OCI-LY7 (cell line): ENCODE measurements at regions not wholly inside any gene's neighbourhood (a gene's known extent, or its start where the extent isn't known, plus 50 kb on each side); places are given as distances from the start of the nearest gene placed in this dataset.

Experiments
- BruUV-seq: library from RNA; stranded (reverse); fragments of 400-500 nt; replicated peaks from 2 replicates; lab custom pipeline; 2021; lab: Mats Ljungman, UMichigan
- CTCF ChIA-PET: fragments of 300-600 bp; sonication (Branson Sonifier 250); formaldehyde crosslinking; loops from one replicate; lab custom pipeline; 2022; ENCODE audit warnings: antibody characterized with exemption; ENCODE audit not compliant: unreplicated experiment; lab: Charles Lee
- POLR2A ChIA-PET: fragments of 300-600 bp; sonication (Branson Sonifier 250); formaldehyde crosslinking; loops from one replicate; lab custom pipeline; 2022; ENCODE audit warnings: antibody characterized with exemption; lab: Charles Lee
- DNase-seq: peaks from one replicate; pipeline ENCODE4 v3.0.0-alpha.2; 2015; ENCODE audit warnings: low spot score
- H2AFZ ChIP-seq: fragments of 200-600 bp; sonication (generic), shearing (Covaris generic); 2 replicates; pipeline ENCODE4 v1.6.1; 2014; ENCODE audit warnings: mild to moderate bottlenecking, antibody characterized with exemption, low read length, moderate library complexity
- H3K27ac ChIP-seq: fragments of 200-600 bp; sonication (generic); 2 replicates; pipeline ENCODE4 v1.5.1; 2014; ENCODE audit warnings: mixed run types, low read depth, mild to moderate bottlenecking, moderate library complexity, low read length, inconsistent platforms; ENCODE audit not compliant: poor library complexity, severe bottlenecking
- H3K36me3 ChIP-seq: fragments of 200-600 bp; sonication (generic); 2 replicates; pipeline ENCODE4 v1.6.1; 2014; ENCODE audit warnings: mild to moderate bottlenecking, antibody characterized with exemption, low read length, moderate library complexity, mixed read lengths; ENCODE audit not compliant: insufficient read depth
- H3K4me1 ChIP-seq: fragments of 200-600 bp; sonication (generic); 2 replicates; pipeline ENCODE4 v1.5.1; 2014; ENCODE audit warnings: mild to moderate bottlenecking, low read length; ENCODE audit not compliant: insufficient read depth, poor library complexity, severe bottlenecking
- H3K4me2 ChIP-seq: fragments of 200-600 bp; sonication (generic); 2 replicates; pipeline ENCODE4 v1.6.1; 2014; ENCODE audit warnings: mild to moderate bottlenecking, low read length
- H3K4me3 ChIP-seq: fragments of 200-600 bp; sonication (generic); 2 replicates; pipeline ENCODE4 v1.5.1; 2014; ENCODE audit warnings: mild to moderate bottlenecking, low read depth, low read length; ENCODE audit not compliant: poor library complexity, severe bottlenecking
- H3K79me2 ChIP-seq: fragments of 200-600 bp; sonication (generic); 2 replicates; pipeline ENCODE4 v1.6.1; 2016; ENCODE audit warnings: low read depth, mild to moderate bottlenecking, low read length, moderate library complexity, mixed read lengths; ENCODE audit not compliant: insufficient read depth
- H3K9me2 ChIP-seq: fragments of 200-600 bp; sonication (generic); 2 replicates; pipeline ENCODE4 v1.6.1; 2016; ENCODE audit warnings: mild to moderate bottlenecking, low read length, mixed read lengths; ENCODE audit not compliant: insufficient read depth
- H3K9me3 ChIP-seq: fragments of 200-600 bp; sonication (generic); 2 replicates; pipeline ENCODE4 v1.6.1; 2014; ENCODE audit warnings: mild to moderate bottlenecking, mixed run types, low read length, mixed read lengths
- H4K20me1 ChIP-seq: fragments of 200-600 bp; sonication (generic); 2 replicates; pipeline ENCODE4 v1.6.1; 2014; ENCODE audit warnings: mild to moderate bottlenecking, antibody characterized with exemption, low read length, moderate library complexity, mixed read lengths; ENCODE audit not compliant: insufficient read depth
- EZH2phosphoT487 ChIP-seq: fragments of 200-600 bp; sonication (generic); IDR thresholded peaks from 2 replicates; pipeline ENCODE4 v1.6.1; 2018; ENCODE audit warnings: low read depth, borderline replicate concordance, mild to moderate bottlenecking, mixed run types, antibody characterized with exemption, low read length, moderate library complexity, mixed read lengths
- intact Hi-C: fragments of 100-400 bp; cut with micrococcal nuclease; formaldehyde crosslinking; loops from one replicate; pipeline ENCODE4 v1.10.0; 2022; ENCODE audit not compliant: unreplicated experiment
- TF ChIP-seq, protein P1 (sequence below): fragments of 200-600 bp; sonication (generic); conservative IDR thresholded peaks from 2 replicates; pipeline ENCODE4 v1.5.1; 2014; ENCODE audit warnings: mild to moderate bottlenecking, antibody characterized with exemption, low read length, moderate library complexity, mixed read lengths

- intact Hi-C loops: no loop called here
These were observed 90.7 kb upstream of the PTCH1 start for GRCh38 chr9:95607507-95607906.

GRCh38 chr9:95606489-95607350, 89.9 kb upstream of the PTCH1 start:
- H3K27ac ChIP-seq: no peak overlapping the region
- TF ChIP-seq, protein P1, sequence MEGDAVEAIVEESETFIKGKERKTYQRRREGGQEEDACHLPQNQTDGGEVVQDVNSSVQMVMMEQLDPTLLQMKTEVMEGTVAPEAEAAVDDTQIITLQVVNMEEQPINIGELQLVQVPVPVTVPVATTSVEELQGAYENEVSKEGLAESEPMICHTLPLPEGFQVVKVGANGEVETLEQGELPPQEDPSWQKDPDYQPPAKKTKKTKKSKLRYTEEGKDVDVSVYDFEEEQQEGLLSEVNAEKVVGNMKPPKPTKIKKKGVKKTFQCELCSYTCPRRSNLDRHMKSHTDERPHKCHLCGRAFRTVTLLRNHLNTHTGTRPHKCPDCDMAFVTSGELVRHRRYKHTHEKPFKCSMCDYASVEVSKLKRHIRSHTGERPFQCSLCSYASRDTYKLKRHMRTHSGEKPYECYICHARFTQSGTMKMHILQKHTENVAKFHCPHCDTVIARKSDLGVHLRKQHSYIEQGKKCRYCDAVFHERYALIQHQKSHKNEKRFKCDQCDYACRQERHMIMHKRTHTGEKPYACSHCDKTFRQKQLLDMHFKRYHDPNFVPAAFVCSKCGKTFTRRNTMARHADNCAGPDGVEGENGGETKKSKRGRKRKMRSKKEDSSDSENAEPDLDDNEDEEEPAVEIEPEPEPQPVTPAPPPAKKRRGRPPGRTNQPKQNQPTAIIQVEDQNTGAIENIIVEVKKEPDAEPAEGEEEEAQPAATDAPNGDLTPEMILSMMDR: no peak
- no peak for TF ChIP-seq EZH2phosphoT487
- no peak for DNase-seq
- no peaks in the 10 kb centered on the region for H3K9me2 ChIP-seq
- ChIA-PET CTCF (no interaction called here), POLR2A (no interaction called here)
- H3K9me3 ChIP-seq: no peaks in the 10 kb centered on the region
- no peak overlapping the region for H2AFZ ChIP-seq
- H3K4me1 ChIP-seq: no peaks in the 10 kb centered on the region
- BruUV-seq: no TSS peak
- no peak overlapping the region for H3K4me2 ChIP-seq
- no peak overlapping the region for H3K4me3 ChIP-seq
- no peaks in the 10 kb centered on the region for H3K79me2 ChIP-seq
- H4K20me1 ChIP-seq: no peaks in the 10 kb centered on the region
- intact Hi-C loops: no loop called here
- H3K36me3 ChIP-seq: no peaks in the 10 kb centered on the region

More at GRCh38 chr9:95607507-95607906, 90.7 kb upstream of the PTCH1 start:
- Histone ChIP-seq H3K9me2 (no peaks in the 10 kb centered on the region), H3K4me1 (no peaks in the 10 kb centered on the region), H3K9me3 (no peaks in the 10 kb centered on the region), H3K36me3 (no peaks in the 10 kb centered on the region), H2AFZ (no peak overlapping the region), H3K79me2 (no peaks in the 10 kb centered on the region), H3K4me2 (no peak overlapping the region), H3K4me3 (no peak overlapping the region), H3K27ac (no peak overlapping the region), H4K20me1 (no peaks in the 10 kb centered on the region)
- DNase-seq: no peak
- ChIA-PET CTCF (no interaction called here), POLR2A (no interaction called here)
- TF ChIP-seq EZH2phosphoT487: no peak
- TF ChIP-seq, protein P1: no peak
- BruUV-seq: no TSS peak
